Fibroblast of lung (primary cell): ENCODE measurements at regions not wholly inside any gene's neighbourhood (a gene's known extent, or its start where the extent isn't known, plus 50 kb on each side); places are given as distances from the start of the nearest gene placed in this dataset.

ENCODE experiments used
- DNase-seq, 2 donors: peaks; one replicate each; pipeline versions ENCODE4 v3.0.0 to v3.0.0-alpha.2; 2010; ENCODE audit warnings: low read depth in 2 of 2
- H2AFZ ChIP-seq: 2 replicates; pipeline ENCODE4 v1.5.1; 2012; ENCODE audit warnings: low read length, control low read depth, inconsistent platforms
- H3K27ac ChIP-seq: 2 replicates; pipeline ENCODE4 v1.5.1; 2011; ENCODE audit warnings: low read length, control low read depth; ENCODE audit not compliant: insufficient read depth
- H3K27me3 ChIP-seq: 2 replicates; pipeline ENCODE4 v1.5.1; 2011; ENCODE audit warnings: mild to moderate bottlenecking, low read length; ENCODE audit not compliant: control insufficient read depth, insufficient read depth
- H3K36me3 ChIP-seq: 2 replicates; pipeline ENCODE4 v1.5.1; 2011; ENCODE audit warnings: low read length; ENCODE audit not compliant: control insufficient read depth, insufficient read depth
- H3K4me1 ChIP-seq: 2 replicates; pipeline ENCODE4 v1.5.1; 2011; ENCODE audit warnings: low read length; ENCODE audit not compliant: control insufficient read depth, insufficient read depth; ENCODE audit errors: extremely low read depth
- H3K4me2 ChIP-seq: 2 replicates; pipeline ENCODE4 v1.5.1; 2011; ENCODE audit warnings: low read length, control low read depth; ENCODE audit not compliant: insufficient read depth; ENCODE audit errors: extremely low read depth
- H3K4me3 ChIP-seq, 4 experiments: fragments of 200-600 bp in 1 of 4; sonication (generic) in 1 of 4; replicated peaks in 1 of 4; 2 replicates each; pipeline ENCODE4 v1.5.1; 2011 to 2016; ENCODE audit warnings: low read length in 4 of 4, low read depth in 3 of 4, mild to moderate bottlenecking in 3 of 4, control low read depth in 2 of 4, inconsistent platforms in 1 of 4, mixed read lengths in 1 of 4; ENCODE audit not compliant: insufficient read depth in 1 of 4; ENCODE audit errors: control extremely low read depth in 1 of 4
- H3K79me2 ChIP-seq: 2 replicates; pipeline ENCODE4 v1.5.1; 2012; ENCODE audit warnings: mild to moderate bottlenecking, low read length, inconsistent platforms; ENCODE audit not compliant: control insufficient read depth, insufficient read depth
- H3K9ac ChIP-seq: 2 replicates; pipeline ENCODE4 v1.5.1; 2011; ENCODE audit warnings: mild to moderate bottlenecking, low read length, control low read depth; ENCODE audit not compliant: insufficient read depth
- H3K9me3 ChIP-seq: 2 replicates; pipeline ENCODE4 v1.5.1; 2012; ENCODE audit warnings: low read depth, low read length; ENCODE audit not compliant: control insufficient read depth, insufficient read depth
- H4K20me1 ChIP-seq: 2 replicates; pipeline ENCODE4 v1.5.1; 2011; ENCODE audit warnings: low read length; ENCODE audit not compliant: control insufficient read depth, insufficient read depth; ENCODE audit errors: extremely low read depth
- CTCF ChIP-seq, 2 donors: IDR thresholded peaks in 1 of 2; conservative IDR thresholded peaks in 1 of 2; 1 replicate in 1 of 2; 2 replicates in 1 of 2; pipeline ENCODE4 v1.5.1; 2011 to 2012; ENCODE audit warnings: low read length in 2 of 2, control low read depth in 1 of 2, inconsistent platforms in 1 of 2, low read depth in 1 of 2, mild to moderate bottlenecking in 1 of 2
- EZH2 ChIP-seq: IDR thresholded peaks from 2 replicates; pipeline ENCODE4 v1.5.1; 2012; ENCODE audit warnings: low read length, control low read depth, mild to moderate bottlenecking; ENCODE audit errors: missing control alignments

GRCh38 chr17:55564081-55564480 lies 52.8 kb upstream of the SMIM36 start:
- no peaks in the 10 kb centered on the region for H3K79me2 ChIP-seq
- H3K36me3 ChIP-seq = no peaks in the 10 kb centered on the region
- H3K4me3 ChIP-seq = no peak overlapping the region
- H3K9me3 ChIP-seq = no peaks in the 10 kb centered on the region
- H3K9ac ChIP-seq = no peak overlapping the region
- no peak for TF ChIP-seq CTCF (conservative IDR thresholded peaks at IDR 0.05 in 1 of 2, IDR thresholded peaks at IDR 0.05 in 1 of 2; ENCODE audit: low read depth in 1 of 2, low read length in 2 of 2)
- TF ChIP-seq EZH2 = no peak
- H3K4me2 ChIP-seq = no peak overlapping the region
- H3K27me3 ChIP-seq = no peaks in the 10 kb centered on the region
- H3K27ac ChIP-seq = no peak overlapping the region
- peak in 1 of 2 donors; percentile 56 for DNase-seq
- no peaks in the 10 kb centered on the region for H3K4me1 ChIP-seq
- H2AFZ ChIP-seq = no peak overlapping the region
- no peaks in the 10 kb centered on the region for H4K20me1 ChIP-seq

GRCh38 chr17:55563363-55563762 lies 52.1 kb upstream of the SMIM36 start:
- Histone ChIP-seq H3K9me3 (no peaks in the 10 kb centered on the region), H3K4me1 (no peaks in the 10 kb centered on the region), H2AFZ (no peak overlapping the region), H3K9ac (no peak overlapping the region), H4K20me1 (no peaks in the 10 kb centered on the region), H3K27me3 (no peaks in the 10 kb centered on the region), H3K27ac (no peak overlapping the region), H3K4me2 (no peak overlapping the region), H3K36me3 (no peaks in the 10 kb centered on the region), H3K4me3 (no peak overlapping the region), H3K79me2 (no peaks in the 10 kb centered on the region)
- TF ChIP-seq CTCF (conservative IDR thresholded peaks at IDR 0.05 in 1 of 2, IDR thresholded peaks at IDR 0.05 in 1 of 2; ENCODE audit: low read depth in 1 of 2, low read length in 2 of 2) = no peak
- TF ChIP-seq EZH2 = no peak
- DNase-seq = peak in 1 of 2 donors; percentile 20

GRCh38 chr17:55561973-55562495 lies 50.8 kb upstream of the SMIM36 start:
- DNase-seq = no peak
- Histone ChIP-seq H3K4me1 (no peaks in the 10 kb centered on the region), H4K20me1 (no peaks in the 10 kb centered on the region), H3K36me3 (no peaks in the 10 kb centered on the region), H3K79me2 (no peaks in the 10 kb centered on the region), H2AFZ (no peak overlapping the region), H3K4me3 (no peak overlapping the region), H3K9ac (no peak overlapping the region), H3K9me3 (no peaks in the 10 kb centered on the region), H3K27me3 (no peaks in the 10 kb centered on the region), H3K27ac (no peak overlapping the region), H3K4me2 (no peak overlapping the region)
- TF ChIP-seq CTCF (conservative IDR thresholded peaks at IDR 0.05 in 1 of 2, IDR thresholded peaks at IDR 0.05 in 1 of 2; ENCODE audit: low read depth in 1 of 2, low read length in 2 of 2) = no peak
- no peak for TF ChIP-seq EZH2
